WTC11 (cell line): ENCODE measurements at regions not wholly inside any gene's neighbourhood (a gene's known extent, or its start where the extent isn't known, plus 50 kb on each side); places are given as distances from the start of the nearest gene placed in this dataset.

ENCODE experiments used
- ATAC-seq: fragments of 200-7000 bp; cut with Tn5 transposase; 2 replicates; pipeline ENCODE4 v1.10.0; 2021; ENCODE audit warnings: mild to moderate bottlenecking, moderate library complexity
- CTCF ChIA-PET: fragments of 300-600 bp; sonication (Branson Sonifier 250); formaldehyde crosslinking; loops from one replicate; lab custom pipeline; 2021; ENCODE audit warnings: antibody characterized with exemption; lab: Charles Lee
- POLR2A ChIA-PET: fragments of 350-600 bp; sonication (Branson Sonifier 250); formaldehyde crosslinking; loops from one replicate; lab custom pipeline; 2021; ENCODE audit warnings: antibody characterized with exemption; lab: Charles Lee
- DNase-seq: peaks from one replicate; pipeline ENCODE4 v3.0.0; 2021; ENCODE audit warnings: low spot score
- H3K27ac Mint-ChIP-seq: 2 replicates; pipeline ENCODE4 v1.8.0; 2021; ENCODE audit warnings: mixed read lengths
- H3K27me3 Mint-ChIP-seq: 2 replicates; pipeline ENCODE4 v1.8.0; 2021; ENCODE audit warnings: low read depth, mild to moderate bottlenecking, moderate library complexity, mixed read lengths
- H3K36me3 Mint-ChIP-seq: 2 replicates; pipeline ENCODE4 v1.8.0; 2021; ENCODE audit warnings: mixed read lengths
- H3K4me1 Mint-ChIP-seq: 2 replicates; pipeline ENCODE4 v1.8.0; 2022; ENCODE audit warnings: mixed read lengths
- H3K4me3 Mint-ChIP-seq: 2 replicates; pipeline ENCODE4 v1.8.0; 2021; ENCODE audit warnings: mild to moderate bottlenecking, moderate library complexity, mixed read lengths
- H3K9me3 Mint-ChIP-seq: 2 replicates; pipeline ENCODE4 v1.8.0; 2021; ENCODE audit warnings: mixed read lengths
- ESRRA ChIP-seq: sonication (generic); formaldehyde crosslinking; IDR thresholded peaks from 2 replicates; pipeline ENCODE4 v1.8.1; 2022; ENCODE audit warnings: mild to moderate bottlenecking, missing genetic modification reagents, borderline replicate concordance
- FOXK1 ChIP-seq: sonication (generic); formaldehyde crosslinking; IDR thresholded peaks from 2 replicates; pipeline ENCODE4 v1.8.0; 2022; ENCODE audit warnings: mild to moderate bottlenecking, moderate library complexity, missing genetic modification reagents
- ZNF138 ChIP-seq: sonication (generic); formaldehyde crosslinking; conservative IDR thresholded peaks from 2 replicates; pipeline ENCODE4 v1.8.1; 2022; ENCODE audit warnings: mild to moderate bottlenecking, moderate library complexity, missing genetic modification reagents
- ZNF423 ChIP-seq: fragments of 250-450 bp; sonication (Bioruptor Pico); IDR thresholded peaks from 2 replicates; pipeline ENCODE4 v2.1.2; 2022; ENCODE audit warnings: mild to moderate bottlenecking, moderate library complexity
- TF ChIP-seq, protein P1 (sequence below): sonication (generic); formaldehyde crosslinking; IDR thresholded peaks from 2 replicates; pipeline ENCODE4 v1.8.1; 2023; ENCODE audit warnings: mild to moderate bottlenecking, missing genetic modification reagents, moderate library complexity
- TF ChIP-seq, protein P2 (sequence below): fragments of 250-450 bp; sonication (Bioruptor Pico); IDR thresholded peaks from 2 replicates; pipeline ENCODE4 v1.8.0; 2021; ENCODE audit warnings: mild to moderate bottlenecking
- TF ChIP-seq, protein P3 (sequence below): sonication (generic); formaldehyde crosslinking; IDR thresholded peaks from 2 replicates; pipeline ENCODE4 v1.8.0; 2023; ENCODE audit warnings: mild to moderate bottlenecking, missing genetic modification reagents
- TF ChIP-seq, protein P4 (sequence below): fragments of 250-450 bp; sonication (Bioruptor Pico); conservative IDR thresholded peaks from 2 replicates; pipeline ENCODE4 v1.9.0; 2021; ENCODE audit warnings: mild to moderate bottlenecking
- TF ChIP-seq, protein P5 (sequence below): sonication (generic); formaldehyde crosslinking; IDR thresholded peaks from 2 replicates; pipeline ENCODE4 v1.8.0; 2022; ENCODE audit warnings: mild to moderate bottlenecking, missing genetic modification reagents
- TF ChIP-seq, protein P6 (sequence below): fragments of 200-600 bp; IDR thresholded peaks from 2 replicates; pipeline ENCODE4 v1.8.0; 2022; ENCODE audit warnings: antibody characterized with exemption
- TF ChIP-seq, protein P7 (sequence below): sonication (generic); formaldehyde crosslinking; IDR thresholded peaks from 2 replicates; pipeline ENCODE4 v1.8.0; 2022; ENCODE audit warnings: mild to moderate bottlenecking, missing genetic modification reagents

DNA sequence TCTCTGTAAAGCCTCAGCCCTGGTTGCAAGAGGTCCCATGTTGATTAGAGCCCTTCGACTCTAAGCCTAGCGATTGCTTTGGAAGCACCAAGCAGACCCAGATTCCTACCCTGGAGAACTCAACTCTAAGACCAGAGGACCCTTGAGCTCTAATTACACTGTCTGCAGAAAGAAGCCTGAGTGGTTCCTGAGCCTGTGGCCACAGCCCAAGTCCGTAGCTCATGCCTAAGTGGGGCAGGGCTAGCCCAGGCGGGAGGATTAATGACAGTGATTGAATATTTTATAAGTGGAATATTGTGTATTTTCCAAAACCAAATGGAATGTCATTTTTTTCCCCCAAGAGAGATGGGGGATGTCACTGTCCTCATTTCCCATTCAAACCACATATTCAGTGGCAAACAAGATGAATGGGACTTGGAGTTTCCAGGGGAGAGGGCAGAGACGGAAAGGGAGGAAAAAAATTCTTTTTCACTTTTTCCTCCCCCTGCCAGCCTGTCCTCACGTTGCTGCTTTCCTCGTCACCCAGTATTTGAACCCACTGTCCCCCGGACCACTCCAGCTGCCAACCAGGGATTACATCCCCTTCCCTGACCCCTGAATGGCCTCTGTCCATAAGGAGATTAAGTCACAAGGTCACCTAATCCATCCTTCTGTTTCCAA, 79.6 kb upstream of the CTTNBP2NL start:
- no peak for ATAC-seq
- ChIA-PET POLR2A (no interaction called here), CTCF (interaction anchor here (0.9 to 1.4 kb wide), 3 partner anchors 12 to 20 kb away, joined by 3 to 5 read pairs (median 4); no protein-coding TSS in a partner anchor)
- Mint-ChIP-seq H3K4me1 (peaks cover 28% of the 10 kb centered on the region), H3K9me3 (0 out of 2 replicates have a peak, but pooled peaks cover 5% of the 10 kb centered on the region), H3K36me3 (no peaks in the 10 kb centered on the region), H3K4me3 (no peak overlapping the region), H3K27ac (no peak overlapping the region), H3K27me3 (no peaks in the 10 kb centered on the region)
- DNase-seq: no peak
- TF ChIP-seq ZNF138 (CRISPR knock-in tag) (no peak), ZNF423 (CRISPR knock-in tag) (no peak), FOXK1 (CRISPR knock-in tag) (no peak), ESRRA (CRISPR knock-in tag) (no peak)
- TF ChIP-seq, protein P1, sequence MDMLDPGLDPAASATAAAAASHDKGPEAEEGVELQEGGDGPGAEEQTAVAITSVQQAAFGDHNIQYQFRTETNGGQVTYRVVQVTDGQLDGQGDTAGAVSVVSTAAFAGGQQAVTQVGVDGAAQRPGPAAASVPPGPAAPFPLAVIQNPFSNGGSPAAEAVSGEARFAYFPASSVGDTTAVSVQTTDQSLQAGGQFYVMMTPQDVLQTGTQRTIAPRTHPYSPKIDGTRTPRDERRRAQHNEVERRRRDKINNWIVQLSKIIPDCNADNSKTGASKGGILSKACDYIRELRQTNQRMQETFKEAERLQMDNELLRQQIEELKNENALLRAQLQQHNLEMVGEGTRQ (CRISPR knock-in tag): no peak
- TF ChIP-seq, protein P2, sequence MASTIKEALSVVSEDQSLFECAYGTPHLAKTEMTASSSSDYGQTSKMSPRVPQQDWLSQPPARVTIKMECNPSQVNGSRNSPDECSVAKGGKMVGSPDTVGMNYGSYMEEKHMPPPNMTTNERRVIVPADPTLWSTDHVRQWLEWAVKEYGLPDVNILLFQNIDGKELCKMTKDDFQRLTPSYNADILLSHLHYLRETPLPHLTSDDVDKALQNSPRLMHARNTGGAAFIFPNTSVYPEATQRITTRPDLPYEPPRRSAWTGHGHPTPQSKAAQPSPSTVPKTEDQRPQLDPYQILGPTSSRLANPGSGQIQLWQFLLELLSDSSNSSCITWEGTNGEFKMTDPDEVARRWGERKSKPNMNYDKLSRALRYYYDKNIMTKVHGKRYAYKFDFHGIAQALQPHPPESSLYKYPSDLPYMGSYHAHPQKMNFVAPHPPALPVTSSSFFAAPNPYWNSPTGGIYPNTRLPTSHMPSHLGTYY (CRISPR knock-in tag): no peak
- TF ChIP-seq, protein P3, sequence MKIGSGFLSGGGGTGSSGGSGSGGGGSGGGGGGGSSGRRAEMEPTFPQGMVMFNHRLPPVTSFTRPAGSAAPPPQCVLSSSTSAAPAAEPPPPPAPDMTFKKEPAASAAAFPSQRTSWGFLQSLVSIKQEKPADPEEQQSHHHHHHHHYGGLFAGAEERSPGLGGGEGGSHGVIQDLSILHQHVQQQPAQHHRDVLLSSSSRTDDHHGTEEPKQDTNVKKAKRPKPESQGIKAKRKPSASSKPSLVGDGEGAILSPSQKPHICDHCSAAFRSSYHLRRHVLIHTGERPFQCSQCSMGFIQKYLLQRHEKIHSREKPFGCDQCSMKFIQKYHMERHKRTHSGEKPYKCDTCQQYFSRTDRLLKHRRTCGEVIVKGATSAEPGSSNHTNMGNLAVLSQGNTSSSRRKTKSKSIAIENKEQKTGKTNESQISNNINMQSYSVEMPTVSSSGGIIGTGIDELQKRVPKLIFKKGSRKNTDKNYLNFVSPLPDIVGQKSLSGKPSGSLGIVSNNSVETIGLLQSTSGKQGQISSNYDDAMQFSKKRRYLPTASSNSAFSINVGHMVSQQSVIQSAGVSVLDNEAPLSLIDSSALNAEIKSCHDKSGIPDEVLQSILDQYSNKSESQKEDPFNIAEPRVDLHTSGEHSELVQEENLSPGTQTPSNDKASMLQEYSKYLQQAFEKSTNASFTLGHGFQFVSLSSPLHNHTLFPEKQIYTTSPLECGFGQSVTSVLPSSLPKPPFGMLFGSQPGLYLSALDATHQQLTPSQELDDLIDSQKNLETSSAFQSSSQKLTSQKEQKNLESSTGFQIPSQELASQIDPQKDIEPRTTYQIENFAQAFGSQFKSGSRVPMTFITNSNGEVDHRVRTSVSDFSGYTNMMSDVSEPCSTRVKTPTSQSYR (CRISPR knock-in tag): no peak
- TF ChIP-seq, protein P4, sequence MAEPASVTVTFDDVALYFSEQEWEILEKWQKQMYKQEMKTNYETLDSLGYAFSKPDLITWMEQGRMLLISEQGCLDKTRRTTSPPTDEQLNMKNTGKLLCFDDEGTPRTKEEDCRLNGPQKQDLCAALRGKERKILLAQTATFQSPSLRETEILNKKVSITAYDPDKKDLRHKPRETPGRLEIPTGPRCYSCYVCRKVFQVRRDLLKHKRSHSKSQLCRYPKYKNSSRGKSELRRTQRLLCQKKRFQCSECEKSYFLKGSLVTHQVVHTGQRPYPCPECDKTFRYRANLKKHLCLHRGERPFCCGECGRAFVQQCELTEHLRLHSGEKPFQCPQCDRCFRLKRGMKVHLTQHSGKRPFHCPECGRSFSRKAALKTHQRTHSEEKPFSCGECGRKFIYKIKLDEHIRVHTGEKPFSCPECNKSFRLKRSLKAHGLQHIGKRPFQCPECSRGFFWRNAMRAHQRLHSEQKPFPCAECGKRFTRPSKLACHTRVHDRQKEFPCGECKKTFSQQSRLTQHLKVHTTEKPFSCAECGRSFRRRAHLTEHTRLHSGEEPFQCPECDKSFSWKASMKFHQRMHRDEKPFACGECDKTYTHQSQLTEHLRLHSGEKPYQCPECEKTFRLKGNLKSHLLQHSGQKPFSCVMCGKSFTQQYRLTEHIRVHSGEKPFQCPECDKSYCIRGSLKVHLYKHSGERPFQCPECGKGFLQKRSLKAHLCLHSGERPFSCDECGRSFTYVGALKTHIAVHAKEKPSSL (CRISPR knock-in tag): no peak
- TF ChIP-seq, protein P5, sequence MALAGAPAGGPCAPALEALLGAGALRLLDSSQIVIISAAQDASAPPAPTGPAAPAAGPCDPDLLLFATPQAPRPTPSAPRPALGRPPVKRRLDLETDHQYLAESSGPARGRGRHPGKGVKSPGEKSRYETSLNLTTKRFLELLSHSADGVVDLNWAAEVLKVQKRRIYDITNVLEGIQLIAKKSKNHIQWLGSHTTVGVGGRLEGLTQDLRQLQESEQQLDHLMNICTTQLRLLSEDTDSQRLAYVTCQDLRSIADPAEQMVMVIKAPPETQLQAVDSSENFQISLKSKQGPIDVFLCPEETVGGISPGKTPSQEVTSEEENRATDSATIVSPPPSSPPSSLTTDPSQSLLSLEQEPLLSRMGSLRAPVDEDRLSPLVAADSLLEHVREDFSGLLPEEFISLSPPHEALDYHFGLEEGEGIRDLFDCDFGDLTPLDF (CRISPR knock-in tag): no peak
- TF ChIP-seq, protein P6, sequence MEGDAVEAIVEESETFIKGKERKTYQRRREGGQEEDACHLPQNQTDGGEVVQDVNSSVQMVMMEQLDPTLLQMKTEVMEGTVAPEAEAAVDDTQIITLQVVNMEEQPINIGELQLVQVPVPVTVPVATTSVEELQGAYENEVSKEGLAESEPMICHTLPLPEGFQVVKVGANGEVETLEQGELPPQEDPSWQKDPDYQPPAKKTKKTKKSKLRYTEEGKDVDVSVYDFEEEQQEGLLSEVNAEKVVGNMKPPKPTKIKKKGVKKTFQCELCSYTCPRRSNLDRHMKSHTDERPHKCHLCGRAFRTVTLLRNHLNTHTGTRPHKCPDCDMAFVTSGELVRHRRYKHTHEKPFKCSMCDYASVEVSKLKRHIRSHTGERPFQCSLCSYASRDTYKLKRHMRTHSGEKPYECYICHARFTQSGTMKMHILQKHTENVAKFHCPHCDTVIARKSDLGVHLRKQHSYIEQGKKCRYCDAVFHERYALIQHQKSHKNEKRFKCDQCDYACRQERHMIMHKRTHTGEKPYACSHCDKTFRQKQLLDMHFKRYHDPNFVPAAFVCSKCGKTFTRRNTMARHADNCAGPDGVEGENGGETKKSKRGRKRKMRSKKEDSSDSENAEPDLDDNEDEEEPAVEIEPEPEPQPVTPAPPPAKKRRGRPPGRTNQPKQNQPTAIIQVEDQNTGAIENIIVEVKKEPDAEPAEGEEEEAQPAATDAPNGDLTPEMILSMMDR: no peak
- TF ChIP-seq, protein P7, sequence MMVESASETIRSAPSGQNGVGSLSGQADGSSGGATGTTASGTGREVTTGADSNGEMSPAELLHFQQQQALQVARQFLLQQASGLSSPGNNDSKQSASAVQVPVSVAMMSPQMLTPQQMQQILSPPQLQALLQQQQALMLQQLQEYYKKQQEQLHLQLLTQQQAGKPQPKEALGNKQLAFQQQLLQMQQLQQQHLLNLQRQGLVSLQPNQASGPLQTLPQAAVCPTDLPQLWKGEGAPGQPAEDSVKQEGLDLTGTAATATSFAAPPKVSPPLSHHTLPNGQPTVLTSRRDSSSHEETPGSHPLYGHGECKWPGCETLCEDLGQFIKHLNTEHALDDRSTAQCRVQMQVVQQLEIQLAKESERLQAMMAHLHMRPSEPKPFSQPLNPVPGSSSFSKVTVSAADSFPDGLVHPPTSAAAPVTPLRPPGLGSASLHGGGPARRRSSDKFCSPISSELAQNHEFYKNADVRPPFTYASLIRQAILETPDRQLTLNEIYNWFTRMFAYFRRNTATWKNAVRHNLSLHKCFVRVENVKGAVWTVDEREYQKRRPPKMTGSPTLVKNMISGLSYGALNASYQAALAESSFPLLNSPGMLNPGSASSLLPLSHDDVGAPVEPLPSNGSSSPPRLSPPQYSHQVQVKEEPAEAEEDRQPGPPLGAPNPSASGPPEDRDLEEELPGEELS (CRISPR knock-in tag): no peak
